NCI-H82 (cell line): ENCODE measurements at regions not wholly inside any gene's neighbourhood (a gene's known extent, or its start where the extent isn't known, plus 50 kb on each side); places are given as distances from the start of the nearest gene placed in this dataset.
"Not testable (repeated sequence)": the region's sequence is repeated elsewhere in the genome, so short reads cannot be mapped to it uniquely, and the experiment has no call there.

Experiments
- DNase-seq: peaks from one replicate; lab custom pipeline; 2025; lab: John Stamatoyannopoulos, UW

DNA sequence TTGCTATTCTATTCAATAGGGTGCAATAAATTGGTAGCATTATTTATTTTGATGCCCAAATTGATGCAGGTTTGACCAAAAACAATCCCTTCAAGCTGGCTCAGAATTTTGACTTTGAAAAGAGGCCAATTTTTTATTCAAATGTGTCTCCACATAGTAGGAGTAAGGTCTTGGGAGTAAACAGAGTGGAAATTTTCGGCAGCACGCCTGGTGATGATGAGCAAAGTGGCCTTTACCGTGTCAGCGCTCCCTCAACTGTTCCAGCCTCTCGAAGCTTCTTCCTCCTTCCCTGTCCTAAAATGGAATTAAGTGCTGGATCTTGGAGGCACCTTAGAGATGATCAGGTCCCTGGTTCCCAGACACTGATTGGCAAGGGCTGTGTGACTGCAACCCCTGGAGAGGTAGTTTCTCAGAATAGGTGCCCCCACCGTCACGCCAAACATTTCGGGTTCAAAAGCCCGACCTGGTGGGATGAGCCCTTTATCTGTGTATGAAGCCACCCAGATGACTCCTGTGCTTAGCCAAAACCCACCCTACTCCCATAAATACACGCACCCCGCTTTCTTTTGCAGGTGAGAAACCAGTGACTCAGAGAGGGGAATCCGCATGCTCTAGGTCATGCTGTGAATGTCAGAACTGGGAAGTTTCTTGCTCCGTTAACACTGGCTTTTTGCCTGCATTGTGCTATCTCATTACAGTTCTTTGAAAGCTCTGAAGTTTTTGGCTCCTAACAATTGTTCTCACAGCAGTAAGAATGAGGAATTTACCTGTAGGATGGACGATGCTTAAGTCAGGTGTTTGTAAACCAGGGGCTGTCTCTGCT lies 89.1 kb downstream of the CRYGS start:
- DNase-seq = no peak

DNA sequence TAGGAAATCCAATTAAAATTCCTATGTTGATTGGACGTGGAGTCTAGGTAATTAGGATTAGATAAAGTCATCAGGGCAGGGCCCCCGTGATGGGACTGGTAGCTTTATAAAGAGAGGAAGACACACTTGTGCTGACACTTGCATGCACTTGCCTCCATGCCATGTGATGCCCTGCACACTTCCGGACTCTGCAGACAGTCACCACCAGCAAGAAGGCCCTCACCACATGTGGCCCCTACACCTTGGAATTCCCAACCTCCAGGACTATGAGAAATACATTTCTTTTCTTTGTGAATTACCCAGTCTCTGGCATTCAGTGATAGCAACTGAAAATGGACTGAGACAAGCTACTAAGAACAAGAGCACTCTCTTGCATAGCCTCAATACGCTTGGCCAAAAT lies 90.6 kb downstream of the CRYGS start:
- DNase-seq = peak; percentile 93

DNA sequence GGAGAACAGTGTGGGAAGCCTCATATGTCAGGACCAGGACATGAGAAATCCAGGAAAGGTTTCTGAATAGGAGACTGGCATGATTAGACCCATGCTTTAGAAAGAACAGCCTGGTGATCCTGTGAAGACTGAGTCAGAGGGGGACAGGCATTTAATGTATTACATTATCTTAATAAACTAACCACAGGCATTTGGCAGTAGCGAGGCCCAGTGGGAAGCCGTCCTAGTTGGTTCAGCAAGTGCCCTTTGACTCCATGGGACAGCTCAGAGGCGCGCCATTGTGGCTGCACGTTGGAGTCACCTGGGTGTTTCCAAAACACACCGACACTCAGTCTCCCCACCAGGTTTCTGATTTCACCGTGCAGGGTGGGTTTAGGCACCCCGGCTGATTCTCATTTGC lies 90.5 kb upstream of the DGKG start:
- DNase-seq = no peak

DNA sequence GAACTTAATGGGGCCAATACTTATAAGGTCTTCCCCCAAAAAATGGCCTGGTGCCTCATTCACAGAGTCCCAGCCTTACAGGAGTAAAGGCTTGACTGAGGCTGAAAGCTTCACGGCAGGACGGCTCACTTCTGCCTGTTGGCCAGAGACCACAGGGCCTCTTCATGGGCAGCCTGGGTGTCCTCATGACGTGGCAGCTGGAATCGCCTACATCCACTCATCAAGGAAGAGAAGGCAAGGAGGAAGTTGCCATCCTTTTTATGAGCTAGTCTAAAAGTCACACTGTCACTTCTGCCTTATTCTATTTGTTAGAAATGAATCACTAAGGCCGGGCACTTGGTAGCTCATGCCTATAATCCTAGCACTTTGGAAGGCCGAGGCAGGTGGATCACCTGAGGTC lies 89.3 kb upstream of the DGKG start:
- no peak for DNase-seq

DNA sequence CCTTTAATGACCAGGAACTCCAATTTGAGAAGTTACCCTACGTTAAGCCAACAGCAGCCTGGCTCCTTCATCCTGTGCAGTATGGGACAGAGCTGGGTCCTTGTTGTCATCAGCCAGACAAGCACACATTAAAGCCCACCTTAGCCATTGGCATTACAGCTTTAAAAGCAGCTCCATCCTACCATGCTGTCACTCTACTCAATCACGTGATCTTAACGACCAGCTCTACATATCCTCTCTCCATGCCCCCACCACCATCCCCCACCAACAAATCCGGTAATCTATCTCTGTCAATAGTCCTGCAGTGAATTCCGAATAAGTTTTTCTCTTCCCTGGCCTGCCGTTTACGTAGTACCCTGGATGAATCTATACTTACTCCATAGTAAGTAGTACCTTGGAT lies 82.9 kb upstream of the DGKG start:
- DNase-seq = peak; percentile 50

DNA sequence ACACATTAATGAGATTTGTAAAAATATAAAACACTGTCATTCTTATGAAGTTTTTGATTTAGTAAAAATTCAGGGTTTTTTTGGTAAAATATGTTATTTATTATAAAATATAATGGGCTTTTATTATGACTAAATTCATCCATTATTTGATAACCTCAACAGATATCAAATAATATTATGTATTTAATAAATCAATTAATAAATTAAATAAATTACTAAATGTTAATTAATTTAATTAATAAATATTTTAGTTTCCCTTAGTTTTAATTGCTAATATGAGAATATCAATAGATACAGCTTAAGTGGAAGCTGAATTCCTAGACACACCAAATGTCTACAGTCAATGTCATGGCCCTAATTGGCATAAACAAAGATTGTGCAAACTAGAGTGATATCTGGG lies 82.3 kb upstream of the DGKG start:
- no peak for DNase-seq

DNA sequence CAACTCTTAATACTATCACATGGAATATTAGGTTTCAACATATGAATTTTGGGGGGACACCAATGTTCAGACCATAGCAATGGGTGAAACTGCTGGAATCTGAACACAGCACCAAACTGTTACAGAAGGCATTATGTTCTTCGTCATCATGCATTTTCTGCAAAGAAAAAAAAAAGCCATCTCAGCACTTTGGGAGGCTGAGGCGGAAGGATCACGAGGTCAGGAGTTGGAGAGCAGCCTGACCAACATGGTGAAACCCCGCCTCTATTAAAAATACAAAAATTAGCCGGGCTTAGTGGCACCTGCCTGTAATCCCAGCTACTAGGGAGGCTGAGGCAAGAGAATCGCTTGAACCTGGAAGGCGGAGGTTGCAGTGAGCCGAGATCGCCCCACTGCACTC lies 80.9 kb upstream of the DGKG start:
- not testable (repeated sequence) for DNase-seq

DNA sequence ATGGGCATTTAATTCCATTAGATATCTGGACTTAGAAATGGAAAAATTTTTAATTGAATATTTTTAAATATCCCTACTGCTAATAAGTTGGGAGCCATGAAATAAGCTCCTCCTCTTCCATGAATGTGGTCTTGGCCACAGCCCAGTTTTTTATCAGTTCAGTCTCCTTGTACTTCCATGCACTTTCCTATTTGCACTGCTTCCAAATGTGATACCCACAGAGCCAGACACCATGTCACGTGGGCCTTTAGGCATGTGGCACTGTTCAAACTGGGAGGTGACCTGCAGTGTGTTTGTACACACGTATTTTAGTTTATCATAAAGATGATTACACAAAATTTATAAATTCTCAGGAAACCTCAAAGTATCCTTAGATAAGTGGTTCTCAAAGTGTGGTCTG lies 80.1 kb upstream of the DGKG start:
- DNase-seq = no peak

DNA sequence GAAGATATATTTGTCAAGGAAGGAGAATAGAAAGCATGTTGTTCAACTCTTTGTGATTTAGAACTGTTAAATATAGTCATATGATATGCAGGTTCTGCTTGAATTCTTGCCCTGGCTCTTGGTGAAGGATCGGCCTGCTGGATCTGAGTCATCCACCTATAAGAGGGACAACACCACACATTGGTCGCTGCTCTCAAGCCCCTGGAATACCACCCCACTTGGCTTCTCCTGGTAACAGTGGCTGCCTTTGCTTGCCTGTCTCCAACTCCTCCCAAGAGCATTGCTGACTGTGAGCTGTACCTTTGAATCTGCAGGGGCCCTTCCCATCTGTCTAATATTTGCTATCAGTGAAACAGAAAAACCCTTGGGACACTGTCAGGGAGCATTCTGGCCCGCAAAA lies 78.9 kb upstream of the DGKG start:
- DNase-seq = no peak

DNA sequence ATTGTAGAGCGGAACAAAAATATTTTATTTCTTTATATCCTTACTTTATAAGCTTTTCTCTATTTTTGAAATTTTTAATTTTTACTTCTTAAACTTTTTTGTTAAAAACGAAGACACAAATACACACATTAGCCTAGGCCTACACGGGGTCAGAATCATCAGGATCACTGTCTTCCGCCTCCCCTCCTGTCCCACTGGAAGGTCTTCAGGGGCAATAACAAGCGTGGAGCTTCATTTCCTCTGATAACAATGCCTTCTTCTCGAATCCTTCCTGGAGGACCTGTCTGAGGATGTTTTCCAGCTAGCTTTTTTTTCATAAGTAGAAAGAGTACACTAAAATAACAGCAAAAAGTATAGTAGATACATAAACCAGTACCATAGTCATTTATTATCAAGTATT lies 77.7 kb upstream of the DGKG start:
- DNase-seq = no peak

DNA sequence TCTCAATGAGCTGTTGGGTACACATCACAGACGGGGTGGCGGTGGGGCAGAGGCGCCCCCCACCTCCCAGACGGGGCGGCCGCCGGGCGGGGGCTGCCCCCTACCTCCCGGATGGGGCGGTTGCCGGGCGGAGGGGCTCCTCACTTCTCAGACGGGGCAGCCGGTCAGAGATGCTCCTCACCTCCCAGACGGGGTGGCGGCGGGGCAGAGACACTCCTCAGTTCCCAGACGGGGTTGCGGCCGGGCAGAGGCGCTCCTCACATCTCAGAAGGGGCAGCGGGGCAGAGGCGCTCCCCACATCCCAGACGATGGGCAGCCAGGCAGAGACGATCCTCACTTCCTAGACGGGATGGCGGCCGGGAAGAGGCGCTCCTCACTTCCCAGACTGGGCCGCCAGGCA lies 73.3 kb upstream of the DGKG start:
- not testable (repeated sequence) for DNase-seq

DNA sequence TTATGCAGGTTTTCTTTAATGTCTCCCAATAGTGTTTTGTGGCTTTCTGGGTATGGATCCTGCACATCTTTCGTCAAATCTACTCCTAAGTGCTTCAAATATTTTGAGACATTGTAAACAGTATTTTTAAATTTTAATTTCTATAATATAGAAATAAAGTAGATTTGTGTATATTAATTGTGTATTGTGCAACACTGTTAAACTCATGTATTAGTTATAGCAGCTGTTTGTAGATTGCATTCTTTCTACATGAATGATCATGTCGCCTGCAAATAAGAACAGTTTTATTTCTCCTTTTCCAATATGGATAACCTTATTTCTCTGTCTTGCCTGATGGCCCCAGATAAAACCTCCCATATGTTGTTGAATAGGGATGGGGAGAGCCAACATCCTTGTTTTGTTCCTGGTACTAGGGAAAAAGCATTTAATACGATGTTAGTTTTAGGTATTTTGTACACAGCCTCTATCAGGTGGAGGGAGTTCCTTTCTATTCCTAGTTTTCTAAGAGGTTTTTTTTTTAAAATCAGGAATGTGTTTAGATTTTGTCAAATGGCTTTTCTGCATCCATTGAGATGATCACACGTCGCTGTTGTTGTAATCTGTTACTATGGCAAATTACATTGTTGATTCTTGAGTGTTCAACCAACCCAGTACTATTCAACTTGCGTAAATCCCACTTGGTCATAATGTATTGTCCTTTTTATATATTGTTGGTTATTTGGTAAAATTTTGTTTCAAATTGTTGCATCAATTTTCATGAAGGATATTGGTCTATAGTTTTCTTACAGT lies 71.1 kb upstream of the DGKG start:
- no peak for DNase-seq

DNA sequence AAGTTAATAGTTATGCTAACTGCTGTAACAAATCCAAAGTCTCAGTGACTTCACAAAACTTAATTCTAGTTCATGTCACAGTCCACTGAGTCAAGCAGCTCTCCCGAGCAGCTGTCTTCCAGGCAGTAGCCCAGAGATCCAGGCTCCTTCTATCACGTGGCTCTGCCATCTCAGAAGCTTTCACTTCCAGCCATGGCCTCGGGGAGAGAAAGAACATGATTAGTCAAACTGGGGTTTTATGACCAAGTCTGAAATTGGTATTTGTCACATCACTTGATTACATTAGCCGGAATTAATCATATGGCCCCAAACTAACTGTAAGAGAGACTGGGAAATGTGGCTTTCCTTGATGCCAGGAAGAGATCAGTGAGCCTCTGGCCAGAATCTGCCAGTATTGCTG lies 70.2 kb upstream of the DGKG start:
- no peak for DNase-seq

DNA sequence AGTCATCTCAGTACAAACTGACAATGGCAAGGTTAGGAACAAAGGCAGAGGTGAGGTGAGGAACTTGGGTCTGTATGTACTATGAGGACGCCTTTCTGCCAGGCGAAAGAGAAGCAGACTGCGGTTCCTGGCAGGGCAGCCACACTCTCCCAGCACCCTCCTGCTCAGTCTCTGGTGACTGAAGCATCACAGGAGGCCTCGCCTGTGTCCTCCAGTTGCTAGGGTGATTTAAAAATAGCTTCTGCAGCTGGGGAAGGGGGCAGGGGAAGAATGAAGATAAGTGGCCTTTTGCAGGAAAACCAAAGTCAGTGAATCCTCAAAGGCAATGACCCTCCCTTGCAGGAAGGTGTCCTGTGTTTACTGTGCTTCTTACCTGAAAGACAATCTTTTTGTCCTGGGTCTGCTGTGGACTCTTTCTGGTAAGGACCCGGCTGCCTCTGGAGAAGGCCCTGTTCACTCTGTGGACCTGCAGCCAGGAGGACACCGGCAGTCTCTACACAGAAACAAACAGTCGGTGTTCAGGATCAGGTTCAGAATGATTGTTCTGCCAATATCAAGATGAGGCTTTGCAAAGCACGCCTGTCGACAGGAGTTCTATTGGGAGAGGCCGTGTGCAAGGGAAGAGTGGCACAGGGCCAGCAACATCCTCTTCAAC lies 65.7 kb upstream of the DGKG start:
- no peak for DNase-seq

DNA sequence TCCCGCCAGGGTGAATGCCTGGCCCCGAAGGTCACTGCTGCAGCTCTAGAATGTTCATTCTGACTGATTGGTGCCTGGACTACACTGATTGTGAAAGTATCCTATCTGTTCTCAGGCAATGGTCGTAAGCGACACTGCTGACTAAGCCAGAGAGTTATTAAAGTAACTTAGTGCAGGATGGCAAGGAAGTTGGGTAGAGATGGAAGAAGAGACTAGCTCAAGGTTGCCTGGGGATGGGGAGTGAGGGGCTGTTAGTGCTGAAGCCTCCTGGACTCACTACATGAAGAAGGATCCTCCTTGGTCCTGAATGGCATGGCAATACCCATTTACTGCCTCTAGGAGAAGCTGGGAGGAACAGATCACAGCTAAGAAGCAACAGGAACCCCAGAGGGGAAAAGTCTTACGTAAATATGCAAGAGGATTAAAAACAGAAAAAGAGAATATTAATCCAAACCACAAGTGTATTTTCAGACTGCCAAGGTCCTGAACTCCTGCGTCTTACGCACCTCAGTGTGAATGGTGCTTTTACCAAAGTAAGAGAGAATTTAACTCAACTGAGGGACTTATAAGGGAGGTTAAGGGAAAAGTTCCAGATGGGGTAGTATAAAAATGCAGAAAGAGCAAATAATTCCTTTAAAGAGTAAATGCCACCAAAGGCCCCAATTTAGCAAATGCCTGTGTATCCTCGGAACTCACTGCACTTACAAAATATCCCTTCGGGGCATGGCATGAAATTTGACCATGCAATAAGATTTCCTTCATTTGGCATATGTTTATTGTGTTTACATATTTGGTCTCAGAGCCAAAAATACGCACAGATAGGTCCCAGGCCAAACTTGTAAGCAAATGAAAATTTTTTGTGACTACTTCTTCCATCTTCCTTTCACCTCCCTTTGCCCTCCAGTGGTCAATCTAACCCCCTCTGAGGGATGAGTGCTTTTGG lies 64.0 kb upstream of the DGKG start:
- peak; percentile 56 for DNase-seq

DNA sequence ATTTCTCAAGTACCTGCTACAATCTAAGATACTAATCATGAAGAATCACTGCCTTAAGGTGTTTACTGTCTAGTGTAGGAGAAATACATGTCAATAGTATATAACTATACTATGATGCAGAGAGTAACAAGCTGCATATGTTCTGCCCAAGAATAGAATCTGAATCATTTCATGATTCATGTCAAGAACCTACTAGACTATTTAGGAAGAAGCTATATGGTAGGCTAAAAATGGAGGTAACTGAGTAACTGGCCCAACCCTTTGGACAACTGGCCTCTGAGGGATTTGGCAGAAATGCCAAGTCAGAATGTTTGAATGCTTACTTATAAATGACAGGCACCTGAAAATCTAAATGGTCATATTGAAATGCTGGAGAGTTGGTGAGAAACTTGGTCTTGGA lies 59.9 kb upstream of the DGKG start:
- no peak for DNase-seq

DNA sequence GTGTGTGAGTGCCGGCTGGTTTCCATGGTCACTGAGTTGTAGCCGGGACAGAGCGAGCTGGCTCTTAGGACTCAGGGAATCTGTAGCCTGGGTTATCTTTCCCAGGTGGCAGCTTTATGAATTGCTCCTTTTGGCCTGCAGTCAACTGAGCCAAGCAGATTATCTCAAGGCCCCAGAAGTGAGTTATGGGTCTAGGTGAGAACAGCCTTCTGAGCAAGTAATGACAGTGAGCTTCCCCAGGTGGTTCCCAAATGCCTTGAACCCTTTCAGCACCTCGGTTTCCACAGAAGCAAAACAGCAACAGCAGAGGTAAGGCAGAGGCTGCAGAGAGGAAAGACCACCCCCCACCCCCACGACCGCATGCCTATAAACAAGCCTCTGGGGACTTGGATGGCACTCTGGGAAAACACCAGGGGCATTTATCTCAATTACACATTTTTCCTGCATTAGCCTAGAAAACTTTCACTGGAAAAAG lies 56.7 kb upstream of the DGKG start:
- DNase-seq = peak; percentile 44

DNA sequence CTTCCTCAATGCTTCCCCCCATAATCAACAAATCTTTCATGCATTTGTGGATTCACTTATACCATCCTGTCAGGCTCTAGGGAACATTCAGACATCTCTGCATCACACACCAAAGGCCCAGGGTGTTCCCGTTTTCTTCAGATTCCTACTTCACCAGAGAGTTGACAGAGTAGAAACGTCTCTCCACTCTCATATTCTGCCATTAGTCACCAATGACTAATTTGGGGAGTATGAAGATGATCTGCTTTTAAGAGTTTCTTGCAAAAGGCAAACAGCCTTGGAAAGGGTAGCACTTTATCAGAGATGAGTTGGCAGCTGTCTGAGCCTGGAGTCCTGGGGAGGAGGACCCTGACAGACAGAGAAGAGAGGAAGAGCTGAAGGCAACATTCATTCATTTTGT lies 55.8 kb upstream of the DGKG start:
- no peak for DNase-seq

DNA sequence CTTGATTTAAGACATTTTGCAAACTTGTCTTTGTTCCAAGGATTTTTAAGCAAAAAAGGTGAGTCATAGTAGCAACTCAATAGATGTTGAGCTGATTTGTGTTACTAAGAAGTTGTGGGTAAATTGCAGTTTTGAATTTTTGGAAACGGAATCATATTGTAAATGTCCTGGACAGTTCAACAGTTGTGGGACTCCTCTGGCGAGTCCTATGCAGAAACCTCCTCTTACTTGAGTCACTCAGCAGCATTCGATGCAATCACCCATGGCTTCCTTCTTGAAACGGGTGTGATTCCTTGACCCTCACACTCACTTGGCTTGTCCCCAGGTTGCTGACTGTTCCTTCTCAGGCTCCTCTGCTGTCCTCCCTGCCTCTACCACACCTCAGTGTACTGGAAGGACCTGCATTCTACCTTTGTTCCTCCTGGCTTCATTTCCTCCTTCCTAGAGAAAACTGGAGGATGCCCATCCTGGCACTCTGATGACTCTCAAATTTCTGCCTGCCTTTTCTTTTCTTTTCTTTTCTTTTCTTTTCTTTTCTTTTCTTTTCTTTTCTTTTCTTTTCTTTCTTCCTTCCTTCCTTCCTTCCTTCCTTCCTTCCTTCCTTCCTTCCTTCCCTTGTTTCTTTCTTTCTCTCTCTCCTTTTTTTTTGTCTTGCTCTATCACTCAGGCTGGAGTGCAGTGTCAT lies 52.8 kb upstream of the DGKG start:
- DNase-seq = no peak

DNA sequence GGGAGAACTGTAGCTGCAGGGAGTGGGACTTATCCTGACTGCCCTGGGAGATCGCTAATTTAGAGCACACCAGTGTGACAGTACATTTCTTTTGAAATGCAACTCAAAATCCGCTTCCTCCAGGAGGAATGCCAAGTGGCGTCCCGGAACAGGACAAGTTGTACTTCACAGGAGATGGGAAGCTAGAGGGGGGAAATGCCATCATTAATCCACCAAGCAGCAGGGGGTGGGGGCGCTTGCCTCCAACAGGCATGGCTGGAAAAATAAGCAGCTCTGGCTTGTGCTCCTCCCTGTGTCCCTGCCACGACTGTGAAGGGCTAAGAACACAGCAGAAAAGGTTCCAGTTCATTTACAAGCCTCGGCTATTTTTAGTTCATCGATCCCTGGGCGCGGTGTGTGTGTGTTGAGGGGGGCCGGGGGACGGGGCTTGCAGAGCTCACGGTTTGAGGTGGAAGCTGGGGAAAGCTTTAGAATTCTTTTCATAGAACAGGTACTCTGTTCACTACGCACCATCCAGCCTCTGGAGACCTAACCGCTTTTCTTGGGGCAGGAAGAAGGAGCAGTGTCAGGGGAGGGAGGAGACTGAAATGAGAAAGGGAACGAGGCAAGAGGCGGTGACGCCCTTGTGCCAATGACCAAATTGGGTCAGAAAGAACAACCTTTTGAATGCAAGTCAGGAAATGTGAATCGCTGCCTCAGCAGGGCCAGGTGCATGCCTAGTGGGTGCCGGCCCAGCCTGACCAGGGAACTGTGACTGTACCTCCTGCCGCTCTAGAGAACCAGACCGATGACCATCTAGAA lies 51.8 kb upstream of the DGKG start:
- DNase-seq = peak; percentile 67
